Endodermal cell (in vitro differentiated cells): ENCODE measurements at regions not wholly inside any gene's neighbourhood (a gene's known extent, or its start where the extent isn't known, plus 50 kb on each side); places are given as distances from the start of the nearest gene placed in this dataset.

ENCODE experiments used
- DNase-seq: peaks from one replicate; pipeline ENCODE4 v3.0.0-alpha.2; 2017
- H3K27ac ChIP-seq: 2 replicates; pipeline ENCODE4 v1.5.1; 2013; ENCODE audit warnings: mild to moderate bottlenecking, low read depth, low read length, moderate library complexity
- H3K27me3 ChIP-seq: 2 replicates; pipeline ENCODE4 v1.6.1; 2013; ENCODE audit warnings: mild to moderate bottlenecking, low read length, moderate library complexity; ENCODE audit not compliant: insufficient read depth, control insufficient read depth, poor library complexity, severe bottlenecking
- H3K36me3 ChIP-seq: 2 replicates; pipeline ENCODE4 v1.7.0; 2013; ENCODE audit warnings: mild to moderate bottlenecking, low read length, moderate library complexity; ENCODE audit not compliant: control insufficient read depth, insufficient read depth
- H3K4me1 ChIP-seq: one replicate; pipeline ENCODE4 v1.7.0; 2013; ENCODE audit warnings: low read length; ENCODE audit not compliant: control insufficient read depth, insufficient read depth
- H3K4me3 ChIP-seq: 2 replicates; pipeline ENCODE4 v1.5.1; 2013; ENCODE audit warnings: mild to moderate bottlenecking, low read length, moderate library complexity
- H3K9ac ChIP-seq: 2 replicates; pipeline ENCODE4 v1.6.1; 2013; ENCODE audit warnings: mild to moderate bottlenecking, low read length, moderate library complexity; ENCODE audit not compliant: poor library complexity, severe bottlenecking; ENCODE audit errors: extremely low read depth
- H3K9me3 ChIP-seq: 2 replicates; pipeline ENCODE4 v1.6.1; 2013; ENCODE audit warnings: mild to moderate bottlenecking, low read length, moderate library complexity; ENCODE audit not compliant: control insufficient read depth
- H3K27ac Mint-ChIP-seq: 2 replicates; pipeline ENCODE4 v1.8.0; 2020; ENCODE audit warnings: mixed read lengths
- H3K27me3 Mint-ChIP-seq: 2 replicates; pipeline ENCODE4 v1.8.0; 2021; ENCODE audit warnings: mild to moderate bottlenecking, mixed read lengths; ENCODE audit not compliant: insufficient read depth
- H3K36me3 Mint-ChIP-seq: 2 replicates; pipeline ENCODE4 v1.8.0; 2020; ENCODE audit warnings: low read depth, mixed read lengths
- H3K4me1 Mint-ChIP-seq: 2 replicates; pipeline ENCODE4 v1.8.0; 2020; ENCODE audit warnings: mixed read lengths
- H3K4me3 Mint-ChIP-seq: 2 replicates; pipeline ENCODE4 v1.8.0; 2020; ENCODE audit warnings: mild to moderate bottlenecking, moderate library complexity, mixed read lengths
- H3K9me3 Mint-ChIP-seq: 2 replicates; pipeline ENCODE4 v1.8.0; 2020; ENCODE audit warnings: mild to moderate bottlenecking, mixed read lengths
- WGBS, 2 experiments: methylation state at CpG; one replicate each; pipeline versions ENCODE4 v1.1.5 to v1.1.7; 2013; ENCODE audit warnings: missing lambda C conversion rate in 2 of 2, mixed read lengths in 1 of 2; ENCODE audit not compliant: insufficient coverage in 1 of 2, insufficient read length in 1 of 2; 5-methylcytosine and 5-hydroxymethylcytosine counted together
- TF ChIP-seq, protein P1 (sequence below): fragments of 200-600 bp; sonication (generic); conservative IDR thresholded peaks from 2 replicates; pipeline ENCODE4 v1.5.0; 2021; ENCODE audit warnings: antibody characterized with exemption, mild to moderate bottlenecking

DNA sequence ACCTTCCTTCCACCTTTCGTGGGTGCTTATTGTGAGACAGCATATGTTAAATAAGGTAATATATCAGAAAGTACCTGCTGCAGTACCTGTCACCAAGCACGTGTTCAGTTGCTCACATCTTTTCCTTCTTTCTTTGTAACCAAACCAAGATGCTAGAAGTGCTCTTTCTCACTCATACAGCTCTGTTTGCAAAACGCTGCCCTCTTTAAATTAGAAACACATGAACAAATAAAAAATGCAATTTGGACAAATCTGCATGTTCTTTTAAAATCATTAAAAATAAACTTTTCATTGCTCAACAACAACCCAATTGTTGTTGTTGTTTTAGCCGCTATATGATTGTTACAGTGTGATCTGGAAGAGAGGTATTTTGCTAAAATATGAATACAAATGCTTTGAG, 193.5 kb upstream of the ZBTB20 start:
- H3K4me3 Mint-ChIP-seq = no peak overlapping the region
- H3K27me3 Mint-ChIP-seq = no peaks in the 10 kb centered on the region
- H3K9me3 Mint-ChIP-seq = no peaks in the 10 kb centered on the region
- no peak overlapping the region for H3K4me3 ChIP-seq
- no peaks in the 10 kb centered on the region for H3K27me3 ChIP-seq
- DNase-seq = no peak
- no peak overlapping the region for H3K9ac ChIP-seq
- H3K27ac Mint-ChIP-seq = no peak overlapping the region
- no peak overlapping the region for H3K27ac ChIP-seq
- H3K36me3 ChIP-seq = no peaks in the 10 kb centered on the region
- H3K9me3 ChIP-seq = no peaks in the 10 kb centered on the region
- H3K4me1 Mint-ChIP-seq = peaks cover 14% of the 10 kb centered on the region
- WGBS, 2 experiments = 60 to 83% methylated on average over 1 to 3 of the region's 4 CpGs
- H3K4me1 ChIP-seq = no peaks in the 10 kb centered on the region
- TF ChIP-seq, protein P1, sequence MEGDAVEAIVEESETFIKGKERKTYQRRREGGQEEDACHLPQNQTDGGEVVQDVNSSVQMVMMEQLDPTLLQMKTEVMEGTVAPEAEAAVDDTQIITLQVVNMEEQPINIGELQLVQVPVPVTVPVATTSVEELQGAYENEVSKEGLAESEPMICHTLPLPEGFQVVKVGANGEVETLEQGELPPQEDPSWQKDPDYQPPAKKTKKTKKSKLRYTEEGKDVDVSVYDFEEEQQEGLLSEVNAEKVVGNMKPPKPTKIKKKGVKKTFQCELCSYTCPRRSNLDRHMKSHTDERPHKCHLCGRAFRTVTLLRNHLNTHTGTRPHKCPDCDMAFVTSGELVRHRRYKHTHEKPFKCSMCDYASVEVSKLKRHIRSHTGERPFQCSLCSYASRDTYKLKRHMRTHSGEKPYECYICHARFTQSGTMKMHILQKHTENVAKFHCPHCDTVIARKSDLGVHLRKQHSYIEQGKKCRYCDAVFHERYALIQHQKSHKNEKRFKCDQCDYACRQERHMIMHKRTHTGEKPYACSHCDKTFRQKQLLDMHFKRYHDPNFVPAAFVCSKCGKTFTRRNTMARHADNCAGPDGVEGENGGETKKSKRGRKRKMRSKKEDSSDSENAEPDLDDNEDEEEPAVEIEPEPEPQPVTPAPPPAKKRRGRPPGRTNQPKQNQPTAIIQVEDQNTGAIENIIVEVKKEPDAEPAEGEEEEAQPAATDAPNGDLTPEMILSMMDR = no peak
- H3K36me3 Mint-ChIP-seq = no peaks in the 10 kb centered on the region

DNA sequence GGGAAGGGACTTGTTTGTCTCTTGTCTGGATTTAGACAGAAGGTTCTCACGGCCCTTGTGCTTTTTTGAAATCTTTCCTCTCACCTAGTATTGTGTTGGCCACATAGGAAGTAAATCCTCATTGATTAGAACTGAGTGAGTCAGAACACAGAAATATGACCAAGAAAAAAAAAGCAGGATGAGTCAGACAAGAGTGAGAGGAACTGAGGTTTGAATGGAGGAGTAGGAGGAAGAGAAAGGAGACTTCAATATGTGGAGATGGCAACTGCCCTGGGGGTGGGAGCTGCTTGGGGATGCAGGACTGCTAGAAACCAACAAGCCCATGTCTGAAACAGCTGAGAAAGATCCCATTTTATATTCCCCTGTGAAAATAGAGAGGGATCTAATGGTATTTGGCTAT, 194.1 kb upstream of the ZBTB20 start:
- DNase-seq = no peak
- no peak overlapping the region for H3K4me3 Mint-ChIP-seq
- no peak overlapping the region for H3K27ac ChIP-seq
- H3K27ac Mint-ChIP-seq = no peak overlapping the region
- H3K9ac ChIP-seq = no peak overlapping the region
- 70% methylated on average over 1 of the region's 1 CpG; no CpG with 5 or more reads in 1 of the 2 experiments for WGBS, 2 experiments
- H3K27me3 ChIP-seq = no peaks in the 10 kb centered on the region
- H3K4me1 Mint-ChIP-seq = peaks cover 14% of the 10 kb centered on the region
- H3K4me3 ChIP-seq = no peak overlapping the region
- H3K9me3 Mint-ChIP-seq = no peaks in the 10 kb centered on the region
- no peaks in the 10 kb centered on the region for H3K27me3 Mint-ChIP-seq
- H3K36me3 Mint-ChIP-seq = no peaks in the 10 kb centered on the region
- TF ChIP-seq, protein P1 = no peak
- H3K36me3 ChIP-seq = no peaks in the 10 kb centered on the region
- no peaks in the 10 kb centered on the region for H3K9me3 ChIP-seq
- no peaks in the 10 kb centered on the region for H3K4me1 ChIP-seq

DNA sequence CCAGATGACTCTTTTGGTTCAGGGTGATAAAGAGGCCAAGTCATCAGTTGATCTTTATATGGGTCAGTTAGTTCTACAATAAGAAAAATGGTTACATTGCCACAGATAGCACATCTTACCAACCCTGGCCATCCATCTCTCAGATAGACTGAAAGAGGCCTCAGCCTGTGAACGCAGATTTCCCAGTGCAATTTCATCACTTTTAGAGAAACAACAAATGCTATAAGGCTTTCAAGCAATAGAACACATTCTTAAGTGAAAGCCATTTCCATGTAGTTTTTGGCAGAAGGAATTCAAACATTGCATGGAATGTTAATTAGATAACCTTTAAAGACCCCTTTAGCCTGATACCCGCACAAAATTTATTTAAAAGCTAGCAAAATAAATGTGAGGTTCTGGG, 200.6 kb upstream of the ZBTB20 start:
- H3K4me1 ChIP-seq = peaks cover 9% of the 10 kb centered on the region
- DNase-seq = no peak
- Mint-ChIP-seq H3K9me3 (no peaks in the 10 kb centered on the region), H3K27ac (no peak overlapping the region), H3K4me1 (peaks cover 47% of the 10 kb centered on the region), H3K27me3 (no peaks in the 10 kb centered on the region), H3K36me3 (peaks cover 2% of the 10 kb centered on the region), H3K4me3 (no peak overlapping the region)
- TF ChIP-seq, protein P1 = no peak
- H3K4me3 ChIP-seq = no peak overlapping the region
- H3K36me3 ChIP-seq = no peaks in the 10 kb centered on the region
- 63% methylated on average over 2 of the region's 2 CpGs; no CpG with 5 or more reads in 1 of the 2 experiments for WGBS, 2 experiments
- H3K27me3 ChIP-seq = no peaks in the 10 kb centered on the region
- no peak overlapping the region for H3K27ac ChIP-seq
- no peak overlapping the region for H3K9ac ChIP-seq
- H3K9me3 ChIP-seq = no peaks in the 10 kb centered on the region
